Ascending aorta (tissue), 2 donors: ENCODE measurements at regions not wholly inside any gene's neighbourhood (a gene's known extent, or its start where the extent isn't known, plus 50 kb on each side); places are given as distances from the start of the nearest gene placed in this dataset.

ENCODE experiments used
- DNase-seq, 2 donors: peaks; one replicate each; pipeline ENCODE4 v3.0.0-alpha.2; 2019; ENCODE audit warnings: low spot score in 2 of 2
- H3K27ac ChIP-seq, 2 donors: fragments of 200-600 bp; sonication (generic); one replicate each; pipeline ENCODE4 v1.5.1; 2016 to 2017; ENCODE audit warnings: mild to moderate bottlenecking in 1 of 2
- H3K27me3 ChIP-seq: fragments of 200-600 bp; sonication (generic); one replicate; pipeline ENCODE4 v1.5.1; 2017
- H3K36me3 ChIP-seq, 2 donors: fragments of 200-600 bp; sonication (generic); one replicate each; pipeline ENCODE4 v1.5.1; 2016
- H3K4me1 ChIP-seq, 2 donors: fragments of 200-600 bp; sonication (generic); one replicate each; pipeline ENCODE4 v1.5.1; 2016 to 2017; ENCODE audit warnings: mild to moderate bottlenecking in 1 of 2
- H3K4me3 ChIP-seq, 2 donors: fragments of 200-600 bp; sonication (generic); one replicate each; pipeline ENCODE4 v1.5.1; 2016 to 2017; ENCODE audit warnings: mild to moderate bottlenecking in 1 of 2
- H3K9me3 ChIP-seq, 2 donors: fragments of 200-600 bp; sonication (generic); one replicate each; pipeline ENCODE4 v1.5.1; 2016
- CTCF ChIP-seq, 3 experiments: fragments of 200-600 bp in 2 of 3; fragments of 450-650 bp in 1 of 3; sonication (generic) in 2 of 3; IDR thresholded peaks; one replicate each; pipeline ENCODE4 v1.5.1; 2016 to 2019; ENCODE audit warnings: antibody characterized with exemption in 3 of 3, mild to moderate bottlenecking in 1 of 3, moderate library complexity in 1 of 3
- intact Hi-C: fragments of 100-400 bp; cut with DNase I; formaldehyde crosslinking; loops from one replicate; pipeline ENCODE4 v1.15.1; 2023

GRCh38 chr13:55307909-55308308 lies 1832.8 kb upstream of the PRR20A start:
- Histone ChIP-seq H3K27ac (no peak overlapping the region), H3K9me3 (no peaks in the 10 kb centered on the region), H3K36me3 (no peaks in the 10 kb centered on the region), H3K4me1 (no peaks in the 10 kb centered on the region), H3K4me3 (no peak overlapping the region), H3K27me3 (no peaks in the 10 kb centered on the region)
- DNase-seq = no peak
- TF ChIP-seq CTCF (IDR thresholded peaks at IDR 0.05) = no peak
- intact Hi-C loops = no loop called here

DNA sequence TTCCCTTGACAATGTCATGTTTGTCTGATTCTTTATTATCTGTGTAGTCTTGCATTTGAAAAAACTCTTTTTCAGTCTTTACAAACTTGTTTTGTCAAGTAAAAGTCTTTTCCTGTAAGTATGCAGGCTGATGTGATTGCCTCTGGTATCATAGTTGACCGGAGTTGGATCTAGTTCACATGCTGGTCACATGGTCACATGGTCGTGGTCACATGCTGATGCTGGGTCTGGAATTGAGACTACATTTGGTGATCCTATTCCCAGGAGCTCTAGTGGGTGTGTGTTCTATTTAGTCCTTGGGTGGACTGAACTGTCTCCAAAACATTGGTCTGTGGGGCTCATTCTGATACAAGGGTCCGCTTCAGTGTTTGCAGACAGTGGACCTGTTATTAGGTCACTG lies 1798.8 kb upstream of the PRR20A start:
- Histone ChIP-seq H3K27ac (no peak overlapping the region), H3K27me3 (no peaks in the 10 kb centered on the region), H3K4me3 (no peak overlapping the region), H3K36me3 (no peaks in the 10 kb centered on the region), H3K9me3 (no peaks in the 10 kb centered on the region), H3K4me1 (no peaks in the 10 kb centered on the region)
- intact Hi-C loops = no loop called here
- DNase-seq = no peak
- no peak for TF ChIP-seq CTCF (IDR thresholded peaks at IDR 0.05)

DNA sequence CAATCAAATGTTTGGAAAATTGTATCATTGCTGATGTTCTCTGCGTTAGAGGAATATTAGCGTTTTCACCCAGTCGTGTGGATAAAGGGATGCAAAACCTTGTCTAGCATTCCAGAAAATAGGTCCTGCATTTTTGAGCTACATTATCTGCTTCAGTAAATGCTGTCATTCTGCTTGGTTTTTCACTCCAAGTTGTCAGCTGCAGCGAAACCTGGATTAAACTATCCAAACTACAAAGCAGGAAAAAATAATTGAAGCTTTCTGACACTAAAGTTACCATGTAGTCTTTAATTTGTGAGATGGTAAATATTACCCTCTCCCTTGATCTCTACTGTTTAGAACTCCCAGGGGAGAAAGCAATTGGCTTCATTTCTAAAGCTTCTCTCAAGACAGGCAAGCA lies 1795.5 kb upstream of the PRR20A start:
- DNase-seq = no peak
- H3K4me3 ChIP-seq = no peak overlapping the region
- no peak for TF ChIP-seq CTCF (IDR thresholded peaks at IDR 0.05)
- H3K36me3 ChIP-seq = no peaks in the 10 kb centered on the region
- no peak overlapping the region for H3K27ac ChIP-seq
- H3K27me3 ChIP-seq = no peaks in the 10 kb centered on the region
- no peaks in the 10 kb centered on the region for H3K9me3 ChIP-seq
- intact Hi-C loops = no loop called here
- no peaks in the 10 kb centered on the region for H3K4me1 ChIP-seq

GRCh38 chr13:55347528-55347927 lies 1793.2 kb upstream of the PRR20A start:
- Histone ChIP-seq H3K36me3 (no peaks in the 10 kb centered on the region), H3K9me3 (no peaks in the 10 kb centered on the region), H3K4me1 (no peaks in the 10 kb centered on the region), H3K27ac (no peak overlapping the region), H3K4me3 (no peak overlapping the region), H3K27me3 (no peaks in the 10 kb centered on the region)
- intact Hi-C loops = no loop called here
- TF ChIP-seq CTCF (IDR thresholded peaks at IDR 0.05) = no peak
- DNase-seq = no peak

- H3K27ac ChIP-seq = no peak overlapping the region
- no peaks in the 10 kb centered on the region for H3K36me3 ChIP-seq
- H3K4me1 ChIP-seq = no peaks in the 10 kb centered on the region
- no peak for DNase-seq
- no peaks in the 10 kb centered on the region for H3K27me3 ChIP-seq
- TF ChIP-seq CTCF (IDR thresholded peaks at IDR 0.05) = no peak
- H3K4me3 ChIP-seq = no peak overlapping the region
- no peaks in the 10 kb centered on the region for H3K9me3 ChIP-seq
- intact Hi-C loops = no loop called here
These were observed 1781.7 kb upstream of the PRR20A start for GRCh38 chr13:55359067-55359466.

DNA sequence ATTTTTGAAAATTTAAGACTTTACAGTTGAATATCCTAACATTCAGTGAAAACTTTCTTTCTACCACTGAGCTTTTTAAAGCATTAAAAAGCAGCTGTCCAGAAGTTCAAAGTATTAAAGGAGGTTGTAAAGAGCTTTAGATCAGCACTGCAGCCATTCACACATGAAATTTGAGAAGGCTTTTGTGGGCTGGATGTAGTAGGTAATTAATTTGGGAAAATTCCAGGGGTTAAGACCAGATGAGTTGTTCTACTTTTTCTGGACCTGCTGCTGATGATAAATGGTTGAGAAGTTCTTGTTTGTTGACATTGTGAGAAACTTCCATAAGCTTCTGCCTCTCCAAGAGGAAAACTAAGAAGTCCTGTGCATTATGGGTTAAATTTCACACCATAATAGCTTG lies 1779.6 kb upstream of the PRR20A start:
- intact Hi-C loops = no loop called here
- no peaks in the 10 kb centered on the region for H3K4me1 ChIP-seq
- no peak for DNase-seq
- no peak for TF ChIP-seq CTCF (IDR thresholded peaks at IDR 0.05)
- H3K36me3 ChIP-seq = no peaks in the 10 kb centered on the region
- no peaks in the 10 kb centered on the region for H3K9me3 ChIP-seq
- H3K27me3 ChIP-seq = no peaks in the 10 kb centered on the region
- no peak overlapping the region for H3K27ac ChIP-seq
- no peak overlapping the region for H3K4me3 ChIP-seq
